HepG2 (cell line): ENCODE measurements at regions not wholly inside any gene's neighbourhood (a gene's known extent, or its start where the extent isn't known, plus 50 kb on each side); places are given as distances from the start of the nearest gene placed in this dataset.

Experiments used
- ATAC-seq: fragments of 200-7000 bp; cut with Tn5 transposase; 3 replicates; pipeline ENCODE4 v1.9.1; 2020; ENCODE audit warnings: mild to moderate bottlenecking, moderate library complexity
- BruUV-seq: library from RNA; stranded (reverse); fragments of 400-500 nt; replicated peaks from 2 replicates; lab custom pipeline; 2021; lab: Mats Ljungman, UMichigan
- CTCF ChIA-PET: fragments of 300-600 bp; formaldehyde crosslinking; extraction: SDS; loops from one replicate; lab custom pipeline; 2021; ENCODE audit warnings: low total read pairs, inconsistent platforms, low intra/inter-chr PET ratio; lab: Yijun Ruan, JAX
- POLR2A ChIA-PET: fragments of 350-600 bp; sonication (Branson Sonifier 250); formaldehyde crosslinking; loops from one replicate; lab custom pipeline; 2020; ENCODE audit warnings: antibody characterized with exemption, inconsistent platforms; lab: Yijun Ruan, JAX
- DNase-seq: peaks from one replicate; pipeline ENCODE4 v3.0.0-alpha.2; 2015; ENCODE audit warnings: low spot score
- FAIRE-seq: peaks from 3 replicates; lab custom pipeline; 2011; peaks lifted over from hg19 to GRCh38; lab: Jason Lieb, UNC
- H2AFZ ChIP-seq: one replicate; pipeline ENCODE4 v1.6.1; 2011; ENCODE audit warnings: low read length, inconsistent platforms
- H3K27ac ChIP-seq: fragments of 300-600 bp; 3 replicates; pipeline ENCODE4 v1.8.0; 2011; ENCODE audit warnings: mixed run types, mild to moderate bottlenecking, mixed read lengths, low read length, inconsistent platforms; ENCODE audit not compliant: insufficient read depth; ENCODE audit errors: extremely low read length
- H3K27me3 ChIP-seq, 2 experiments: fragments of 200-600 bp in 1 of 2; 2 replicates in 1 of 2; 3 replicates in 1 of 2; pipeline versions ENCODE4 v1.6.0 to v1.8.0; 2011; ENCODE audit warnings: low read length in 2 of 2, mild to moderate bottlenecking in 2 of 2, moderate library complexity in 2 of 2, inconsistent platforms in 1 of 2; ENCODE audit not compliant: insufficient read depth in 2 of 2, control insufficient read depth in 1 of 2
- H3K36me3 ChIP-seq, 2 experiments: fragments of 200-600 bp in 1 of 2; replicated peaks in 1 of 2; 2 replicates in 1 of 2; 3 replicates in 1 of 2; pipeline versions ENCODE4 v1.5.1 to v1.8.0; 2011; ENCODE audit warnings: low read length in 2 of 2, inconsistent platforms in 1 of 2; ENCODE audit not compliant: insufficient read depth in 2 of 2, control insufficient read depth in 1 of 2
- H3K4me1 ChIP-seq: 2 replicates; pipeline ENCODE4 v1.5.1; 2012; ENCODE audit warnings: low read length, inconsistent platforms; ENCODE audit not compliant: insufficient read depth
- H3K4me2 ChIP-seq: 2 replicates; pipeline ENCODE4 v1.6.0; 2011; ENCODE audit warnings: low read depth, low read length, inconsistent platforms
- H3K4me3 ChIP-seq, 3 experiments: fragments of 200-600 bp in 1 of 3; sonication (generic), shearing (Covaris generic) in 1 of 3; replicated peaks in 1 of 3; 2 replicates each; pipeline ENCODE4 v1.5.1; 2011 to 2016; ENCODE audit warnings: low read length in 3 of 3, inconsistent platforms in 2 of 3, low read depth in 2 of 3, mild to moderate bottlenecking in 2 of 3, control low read depth in 1 of 3, mixed read lengths in 1 of 3; ENCODE audit not compliant: insufficient read depth in 1 of 3
- H3K79me2 ChIP-seq: one replicate; pipeline ENCODE4 v1.6.1; 2011; ENCODE audit warnings: low read length, inconsistent platforms; ENCODE audit not compliant: insufficient read depth
- H3K9ac ChIP-seq: 2 replicates; pipeline ENCODE4 v1.6.0; 2011; ENCODE audit warnings: mild to moderate bottlenecking, low read depth, low read length, inconsistent platforms; ENCODE audit not compliant: insufficient read depth
- H3K9me3 ChIP-seq: 2 replicates; pipeline ENCODE4 v1.5.1; 2012; ENCODE audit warnings: mild to moderate bottlenecking, low read length
- H4K20me1 ChIP-seq: 2 replicates; pipeline ENCODE4 v1.6.0; 2011; ENCODE audit warnings: inconsistent platforms, mild to moderate bottlenecking, low read length, moderate library complexity; ENCODE audit not compliant: insufficient read depth
- ARNT ChIP-seq: fragments of 450-650 bp; IDR thresholded peaks from 2 replicates; pipeline ENCODE4 v1.6.1; 2017
- MAF1 ChIP-seq: sonication (generic); formaldehyde crosslinking; IDR thresholded peaks from 2 replicates; pipeline ENCODE4 v1.5.0; 2020; ENCODE audit warnings: missing genetic modification reagents, borderline replicate concordance
- MEIS2 ChIP-seq: sonication (generic); formaldehyde crosslinking; IDR thresholded peaks from 2 replicates; pipeline ENCODE4 v1.9.0; 2021; ENCODE audit warnings: mild to moderate bottlenecking, missing genetic modification reagents
- NR2F1 ChIP-seq, 2 experiments: fragments of 450-650 bp in 1 of 2; formaldehyde crosslinking in 1 of 2; IDR thresholded peaks; 2 replicates each; pipeline versions ENCODE4 v1.5.0 to v1.6.1; 2016 to 2020; ENCODE audit warnings: mild to moderate bottlenecking in 1 of 2, missing compliant biosample characterization in 1 of 2, missing genetic modification reagents in 1 of 2, moderate library complexity in 1 of 2
- NR3C1 ChIP-seq: sonication (generic); formaldehyde crosslinking; IDR thresholded peaks from 2 replicates; pipeline ENCODE4 v1.4.0; 2020; ENCODE audit warnings: missing genetic modification reagents
- NRL ChIP-seq: sonication (generic); formaldehyde crosslinking; IDR thresholded peaks from 2 replicates; pipeline ENCODE4 v1.5.0; 2020; ENCODE audit warnings: missing genetic modification reagents, mild to moderate bottlenecking, moderate library complexity, borderline replicate concordance
- PLRG1 ChIP-seq: fragments of 450-650 bp; conservative IDR thresholded peaks from 2 replicates; pipeline ENCODE4 v1.6.1; 2016
- RCOR2 ChIP-seq: IDR thresholded peaks from 2 replicates; pipeline ENCODE4 v1.6.1; 2016; ENCODE audit warnings: missing biosample characterization, missing genetic modification reagents
- ZFP82 ChIP-seq: sonication (generic); formaldehyde crosslinking; IDR thresholded peaks from 2 replicates; pipeline ENCODE4 v1.5.1; 2020; ENCODE audit warnings: mild to moderate bottlenecking, missing genetic modification reagents, borderline replicate concordance
- ZNF260 ChIP-seq: sonication (generic); formaldehyde crosslinking; IDR thresholded peaks from 2 replicates; pipeline ENCODE4 v1.4.0; 2020; ENCODE audit warnings: missing genetic modification reagents, low read depth, mild to moderate bottlenecking, borderline replicate concordance
- WGBS: methylation state at CpG from one replicate; pipeline ENCODE4 v1.1.6; 2017; ENCODE audit warnings: low lambda C conversion rate; 5-methylcytosine and 5-hydroxymethylcytosine counted together
- in situ Hi-C: cut with HindIII; loops from 2 replicates; pipeline ENCODE4 v1.10.0; 2017; ENCODE audit warnings: low pct_unique_long_range_greater_than_20kb; ENCODE audit not compliant: extremely low pct_ligation_motif_present
- intact Hi-C: fragments of 100-400 bp; cut with micrococcal nuclease; formaldehyde crosslinking; loops from one replicate; pipeline ENCODE4 v1.10.0; 2022; ENCODE audit not compliant: unreplicated experiment
- TF ChIP-seq, protein P1 (sequence below): sonication (generic); formaldehyde crosslinking; conservative IDR thresholded peaks from 2 replicates; pipeline ENCODE4 v1.4.0; 2020; ENCODE audit warnings: missing genetic modification reagents
- TF ChIP-seq, protein P2 (sequence below): sonication (generic); formaldehyde crosslinking; IDR thresholded peaks from 2 replicates; pipeline ENCODE4 v1.4.0; 2020; ENCODE audit warnings: mild to moderate bottlenecking, low read depth, missing genetic modification reagents
- TF ChIP-seq, protein P3 (sequence below): sonication (generic); formaldehyde crosslinking; IDR thresholded peaks from 2 replicates; pipeline ENCODE4 v1.8.1; 2023; ENCODE audit warnings: missing genetic modification reagents, inconsistent platforms, borderline replicate concordance

DNA sequence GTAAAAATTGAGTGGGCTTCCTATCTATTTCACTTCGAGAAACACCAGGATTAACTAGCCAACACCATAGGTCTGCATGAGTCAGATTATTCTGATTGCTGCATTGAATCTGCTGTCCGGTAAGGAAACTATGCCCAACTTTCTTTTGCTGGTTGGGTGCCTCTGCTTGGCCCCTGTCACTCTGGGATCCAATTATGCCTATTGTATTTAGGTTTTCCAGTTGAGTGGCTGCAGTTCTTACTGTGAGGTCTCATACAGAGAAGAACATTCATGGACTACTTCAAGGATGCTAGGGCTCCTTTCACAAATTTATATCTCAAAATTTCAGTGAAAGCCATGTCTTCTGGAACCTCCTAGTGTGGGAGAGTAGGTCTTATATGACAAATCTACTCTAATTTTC, 215.1 kb upstream of the SORCS1 start:
- Histone ChIP-seq H3K9me3 (peaks cover 95% of the 10 kb centered on the region), H2AFZ (no peak overlapping the region), H3K36me3 (no peaks in the 10 kb centered on the region), H3K9ac (no peak overlapping the region), H3K4me3 (no peak overlapping the region), H4K20me1 (no peaks in the 10 kb centered on the region), H3K27ac (no peak overlapping the region), H3K27me3 (no peaks in the 10 kb centered on the region), H3K4me1 (no peaks in the 10 kb centered on the region), H3K4me2 (no peak overlapping the region)
- ChIA-PET POLR2A (no interaction called here), CTCF (no interaction called here)
- no TSS peak for BruUV-seq
- no peak for ATAC-seq
- WGBS = 4% methylated on average over 2 of the region's 2 CpGs
- DNase-seq = no peak
- intact Hi-C loops (no loop called here), in situ Hi-C loops (no loop called here)
- TF ChIP-seq ARNT = no peak
- TF ChIP-seq, all 625 proteins: peak for 0
- FAIRE-seq = no peak
- H3K79me2 ChIP-seq = no peaks in the 10 kb centered on the region

DNA sequence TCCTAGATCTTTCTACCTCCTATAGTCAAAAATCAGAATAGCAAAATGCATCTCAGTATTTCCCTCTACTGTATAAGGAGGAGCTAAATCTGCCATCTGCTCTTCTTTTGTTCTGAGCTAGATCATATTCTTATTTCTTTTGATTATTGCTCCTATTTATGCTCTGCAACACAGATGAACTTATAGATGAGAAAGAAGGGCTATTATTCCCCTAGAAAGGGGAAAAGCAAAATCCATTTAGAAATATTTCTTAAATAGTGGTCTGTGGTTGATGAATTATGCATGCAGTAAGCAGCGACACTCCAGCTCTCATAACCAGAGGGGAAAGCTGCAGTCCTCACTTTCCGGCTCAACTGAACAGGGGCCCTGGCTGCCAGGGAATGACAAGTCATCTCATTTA, 207.3 kb upstream of the SORCS1 start:
- H3K4me1 ChIP-seq = no peaks in the 10 kb centered on the region
- CTCF ChIA-PET = no interaction called here
- POLR2A ChIA-PET = no interaction called here
- no peak overlapping the region for H3K27ac ChIP-seq
- peaks cover 88% of the 10 kb centered on the region for H3K9me3 ChIP-seq
- no TSS peak for BruUV-seq
- no peaks in the 10 kb centered on the region for H3K36me3 ChIP-seq
- H3K4me2 ChIP-seq = no peak overlapping the region
- DNase-seq (no peak), ATAC-seq (no peak), FAIRE-seq (no peak)
- H3K27me3 ChIP-seq = no peaks in the 10 kb centered on the region
- H2AFZ ChIP-seq = no peak overlapping the region
- H3K4me3 ChIP-seq = no peak overlapping the region
- intact Hi-C loops = no loop called here
- WGBS = 22% methylated on average over 2 of the region's 2 CpGs
- in situ Hi-C loops = no loop called here
- H3K9ac ChIP-seq = no peak overlapping the region
- H4K20me1 ChIP-seq = no peaks in the 10 kb centered on the region
- no peaks in the 10 kb centered on the region for H3K79me2 ChIP-seq
- TF ChIP-seq, protein P1, sequence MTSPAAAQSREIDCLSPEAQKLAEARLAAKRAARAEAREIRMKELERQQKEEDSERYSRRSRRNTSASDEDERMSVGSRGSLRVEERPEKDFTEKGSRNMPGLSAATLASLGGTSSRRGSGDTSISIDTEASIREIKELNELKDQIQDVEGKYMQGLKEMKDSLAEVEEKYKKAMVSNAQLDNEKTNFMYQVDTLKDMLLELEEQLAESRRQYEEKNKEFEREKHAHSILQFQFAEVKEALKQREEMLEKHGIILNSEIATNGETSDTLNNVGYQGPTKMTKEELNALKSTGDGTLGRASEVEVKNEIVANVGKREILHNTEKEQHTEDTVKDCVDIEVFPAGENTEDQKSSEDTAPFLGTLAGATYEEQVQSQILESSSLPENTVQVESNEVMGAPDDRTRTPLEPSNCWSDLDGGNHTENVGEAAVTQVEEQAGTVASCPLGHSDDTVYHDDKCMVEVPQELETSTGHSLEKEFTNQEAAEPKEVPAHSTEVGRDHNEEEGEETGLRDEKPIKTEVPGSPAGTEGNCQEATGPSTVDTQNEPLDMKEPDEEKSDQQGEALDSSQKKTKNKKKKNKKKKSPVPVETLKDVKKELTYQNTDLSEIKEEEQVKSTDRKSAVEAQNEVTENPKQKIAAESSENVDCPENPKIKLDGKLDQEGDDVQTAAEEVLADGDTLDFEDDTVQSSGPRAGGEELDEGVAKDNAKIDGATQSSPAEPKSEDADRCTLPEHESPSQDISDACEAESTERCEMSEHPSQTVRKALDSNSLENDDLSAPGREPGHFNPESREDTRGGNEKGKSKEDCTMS (CRISPR knock-in tag) = no peak
- TF ChIP-seq PLRG1 (no peak), MEIS2 (no peak), NR2F1 (CRISPR knock-in tag; IDR thresholded peaks at IDR 0.05) (no peak), NR3C1 (CRISPR knock-in tag) (no peak), RCOR2 (CRISPR knock-in tag) (no peak), MAF1 (CRISPR knock-in tag) (no peak), ZFP82 (CRISPR knock-in tag) (no peak), NRL (CRISPR knock-in tag) (no peak), ZNF260 (CRISPR knock-in tag) (no peak)
- TF ChIP-seq, protein P2, sequence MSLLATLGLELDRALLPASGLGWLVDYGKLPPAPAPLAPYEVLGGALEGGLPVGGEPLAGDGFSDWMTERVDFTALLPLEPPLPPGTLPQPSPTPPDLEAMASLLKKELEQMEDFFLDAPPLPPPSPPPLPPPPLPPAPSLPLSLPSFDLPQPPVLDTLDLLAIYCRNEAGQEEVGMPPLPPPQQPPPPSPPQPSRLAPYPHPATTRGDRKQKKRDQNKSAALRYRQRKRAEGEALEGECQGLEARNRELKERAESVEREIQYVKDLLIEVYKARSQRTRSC (CRISPR knock-in tag) = no peak
- TF ChIP-seq, protein P3, sequence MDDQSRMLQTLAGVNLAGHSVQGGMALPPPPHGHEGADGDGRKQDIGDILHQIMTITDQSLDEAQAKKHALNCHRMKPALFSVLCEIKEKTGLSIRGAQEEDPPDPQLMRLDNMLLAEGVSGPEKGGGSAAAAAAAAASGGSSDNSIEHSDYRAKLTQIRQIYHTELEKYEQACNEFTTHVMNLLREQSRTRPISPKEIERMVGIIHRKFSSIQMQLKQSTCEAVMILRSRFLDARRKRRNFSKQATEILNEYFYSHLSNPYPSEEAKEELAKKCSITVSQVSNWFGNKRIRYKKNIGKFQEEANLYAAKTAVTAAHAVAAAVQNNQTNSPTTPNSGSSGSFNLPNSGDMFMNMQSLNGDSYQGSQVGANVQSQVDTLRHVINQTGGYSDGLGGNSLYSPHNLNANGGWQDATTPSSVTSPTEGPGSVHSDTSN = no peak
